MG63 (cell line): ENCODE measurements at regions not wholly inside any gene's neighbourhood (a gene's known extent, or its start where the extent isn't known, plus 50 kb on each side); places are given as distances from the start of the nearest gene placed in this dataset.

Source experiments
- DNase-seq: peaks from one replicate; pipeline ENCODE4 v3.0.0-alpha.2; 2020
- H3K27me3 ChIP-seq: fragments of 250-450 bp; sonication (Bioruptor Pico); 2 replicates; pipeline ENCODE4 v1.5.1; 2020; ENCODE audit warnings: mild to moderate bottlenecking, moderate library complexity
- H3K36me3 ChIP-seq: fragments of 250-450 bp; sonication (Bioruptor Pico); 2 replicates; pipeline ENCODE4 v1.5.1; 2020; ENCODE audit warnings: mild to moderate bottlenecking, moderate library complexity
- H3K4me3 ChIP-seq: fragments of 250-450 bp; sonication (Bioruptor Pico); 2 replicates; pipeline ENCODE4 v1.5.1; 2020; ENCODE audit warnings: mild to moderate bottlenecking, moderate library complexity
- H3K9me3 ChIP-seq: fragments of 250-450 bp; sonication (Bioruptor Pico); 2 replicates; pipeline ENCODE4 v1.5.1; 2020; ENCODE audit warnings: mild to moderate bottlenecking, moderate library complexity

DNA sequence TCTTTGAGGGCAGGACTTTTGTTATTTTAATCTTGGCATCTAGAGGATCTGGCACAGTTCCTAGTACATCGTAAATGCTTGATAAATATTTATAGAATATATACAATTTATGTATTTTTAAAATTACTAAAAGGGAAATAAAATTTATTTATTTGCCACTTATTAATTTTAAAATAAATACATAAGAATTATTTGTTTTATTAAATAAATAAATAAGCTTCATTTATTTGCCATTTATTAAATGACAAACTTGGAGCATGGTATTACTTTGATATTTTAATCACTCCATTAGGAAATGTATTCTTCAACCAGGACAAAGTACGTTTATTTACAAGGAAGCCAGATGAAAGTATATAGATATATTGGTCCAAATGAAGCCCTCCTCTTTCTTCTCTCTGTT lies 118.7 kb upstream of the LRIG3 start:
- no peak for DNase-seq
- Histone ChIP-seq H3K4me3 (no peak overlapping the region), H3K36me3 (no peaks in the 10 kb centered on the region), H3K9me3 (no peaks in the 10 kb centered on the region), H3K27me3 (no peaks in the 10 kb centered on the region)

DNA sequence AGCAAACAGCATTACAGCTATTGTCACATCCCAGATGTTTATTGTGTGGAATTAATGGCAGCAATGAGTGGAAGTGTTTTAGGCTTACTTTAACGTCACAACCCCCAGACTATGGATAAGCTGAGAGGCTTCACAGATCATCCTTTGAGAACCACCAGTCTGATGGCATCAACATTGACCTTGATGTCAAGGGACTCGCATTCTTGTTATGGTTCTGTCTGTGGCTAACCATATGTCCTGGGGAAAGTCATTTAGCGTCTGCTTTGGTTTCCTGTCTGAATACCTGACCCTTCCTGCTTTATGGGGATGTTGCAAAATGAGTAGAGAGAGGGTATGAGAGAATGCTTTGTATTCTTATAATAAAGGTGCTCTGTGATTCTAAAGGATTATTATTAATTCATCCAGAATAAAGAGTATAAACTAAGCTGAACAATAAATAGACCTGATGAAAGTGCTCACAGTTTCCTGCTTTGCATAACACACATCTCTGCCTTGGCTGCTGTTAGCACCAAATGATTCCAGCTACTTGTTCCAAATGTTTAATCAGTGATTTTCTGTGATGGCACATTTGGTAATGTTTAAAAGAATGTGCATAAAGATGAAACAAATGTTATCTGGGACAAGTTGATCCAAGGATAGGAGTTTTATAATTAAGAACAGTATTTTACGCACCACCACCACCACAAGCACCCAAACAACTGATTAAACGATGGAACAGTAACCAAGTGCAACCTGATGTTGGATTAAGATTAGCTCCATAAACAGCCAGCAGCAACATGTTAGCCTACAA lies 116.9 kb upstream of the LRIG3 start:
- Histone ChIP-seq H3K27me3 (no peaks in the 10 kb centered on the region), H3K36me3 (no peaks in the 10 kb centered on the region), H3K9me3 (no peaks in the 10 kb centered on the region), H3K4me3 (no peak overlapping the region)
- no peak for DNase-seq

DNA sequence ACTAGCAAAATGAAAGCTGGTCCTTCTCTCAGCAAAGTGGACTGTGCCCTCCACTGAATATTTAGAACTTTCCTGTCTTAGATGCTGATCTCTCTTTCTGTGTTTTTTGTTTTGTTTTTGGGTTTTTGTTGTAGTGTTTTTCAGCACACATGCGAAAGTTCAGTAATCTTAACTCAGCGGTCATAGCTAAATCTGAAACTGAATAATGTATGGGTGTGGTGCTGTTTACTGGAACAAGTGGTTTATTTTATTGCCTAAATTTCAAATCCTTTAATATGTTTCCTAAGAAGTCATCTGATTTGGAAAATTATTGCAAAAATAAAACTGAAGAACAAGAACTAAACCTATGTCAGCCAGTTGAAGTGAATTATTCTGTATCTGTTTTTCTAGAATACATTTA lies 116.0 kb upstream of the LRIG3 start:
- no peaks in the 10 kb centered on the region for H3K36me3 ChIP-seq
- no peak overlapping the region for H3K4me3 ChIP-seq
- no peaks in the 10 kb centered on the region for H3K9me3 ChIP-seq
- DNase-seq, result no peak
- no peaks in the 10 kb centered on the region for H3K27me3 ChIP-seq

DNA sequence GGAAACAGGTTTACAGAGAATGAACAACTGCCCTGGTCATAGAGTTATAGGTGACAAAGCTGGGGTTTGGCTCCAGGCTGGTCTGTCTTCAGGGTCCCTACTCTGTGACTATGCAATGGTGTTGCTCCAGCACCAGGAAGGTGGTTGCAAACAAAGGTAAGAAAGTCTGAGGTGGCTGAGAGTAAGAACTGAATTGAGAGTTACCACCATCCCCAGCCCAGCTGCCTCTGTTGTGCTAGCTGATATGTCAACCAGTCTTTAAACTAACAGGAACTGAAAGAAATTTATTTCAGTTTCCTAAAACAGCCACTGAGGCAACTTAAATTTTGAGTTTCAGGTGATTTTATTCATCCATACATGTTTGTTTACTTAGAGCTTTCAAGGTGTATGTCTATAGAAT lies 111.0 kb upstream of the LRIG3 start:
- H3K36me3 ChIP-seq, result no peaks in the 10 kb centered on the region
- H3K27me3 ChIP-seq, result no peaks in the 10 kb centered on the region
- no peaks in the 10 kb centered on the region for H3K9me3 ChIP-seq
- DNase-seq, result no peak
- H3K4me3 ChIP-seq, result no peak overlapping the region

DNA sequence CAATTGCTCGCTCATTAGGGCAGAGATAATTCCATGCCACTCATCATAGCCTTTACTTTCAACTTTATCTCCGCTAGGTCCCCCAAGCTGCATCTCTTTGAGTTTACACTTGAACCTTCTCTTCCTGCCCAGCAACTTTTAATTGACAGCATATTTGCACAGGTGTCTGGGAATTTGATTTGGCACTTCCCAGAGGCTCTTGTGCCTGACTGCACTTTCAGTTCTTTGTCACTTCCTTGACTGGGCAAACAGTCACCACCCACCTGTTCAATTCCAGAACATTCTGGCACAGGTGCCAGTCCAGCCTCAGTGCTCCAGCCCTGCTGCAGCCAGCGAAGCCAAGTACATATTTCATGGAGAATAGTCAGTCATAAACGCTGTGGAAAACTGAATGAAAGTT lies 110.1 kb upstream of the LRIG3 start:
- H3K36me3 ChIP-seq, result no peaks in the 10 kb centered on the region
- no peak overlapping the region for H3K4me3 ChIP-seq

DNA sequence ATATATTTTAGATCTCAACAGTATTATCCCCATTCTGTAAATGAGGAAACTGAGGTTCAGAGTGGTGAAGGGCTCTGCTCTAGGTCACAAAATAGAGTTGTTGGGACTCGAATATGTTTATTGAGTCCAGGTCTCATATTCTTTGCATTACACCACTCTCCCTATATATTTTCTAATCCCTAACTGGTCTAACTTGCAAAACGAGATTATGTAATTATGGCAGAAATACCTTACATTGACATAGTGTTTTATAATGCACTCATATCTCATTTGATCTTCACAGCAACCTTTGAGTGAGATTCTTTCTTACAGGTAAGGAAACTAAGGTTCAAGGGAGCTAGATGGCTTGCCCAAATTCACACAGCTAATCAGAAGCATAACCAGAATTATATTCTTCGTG lies 106.9 kb upstream of the LRIG3 start:
- no peaks in the 10 kb centered on the region for H3K27me3 ChIP-seq
- H3K36me3 ChIP-seq, result no peaks in the 10 kb centered on the region
- no peak overlapping the region for H3K4me3 ChIP-seq
- no peaks in the 10 kb centered on the region for H3K9me3 ChIP-seq
- DNase-seq, result no peak

More for the DNA sequence above, 110.1 kb upstream of the LRIG3 start:
- no peaks in the 10 kb centered on the region for H3K9me3 ChIP-seq
- H3K27me3 ChIP-seq, result no peaks in the 10 kb centered on the region
- DNase-seq, result no peak

DNA sequence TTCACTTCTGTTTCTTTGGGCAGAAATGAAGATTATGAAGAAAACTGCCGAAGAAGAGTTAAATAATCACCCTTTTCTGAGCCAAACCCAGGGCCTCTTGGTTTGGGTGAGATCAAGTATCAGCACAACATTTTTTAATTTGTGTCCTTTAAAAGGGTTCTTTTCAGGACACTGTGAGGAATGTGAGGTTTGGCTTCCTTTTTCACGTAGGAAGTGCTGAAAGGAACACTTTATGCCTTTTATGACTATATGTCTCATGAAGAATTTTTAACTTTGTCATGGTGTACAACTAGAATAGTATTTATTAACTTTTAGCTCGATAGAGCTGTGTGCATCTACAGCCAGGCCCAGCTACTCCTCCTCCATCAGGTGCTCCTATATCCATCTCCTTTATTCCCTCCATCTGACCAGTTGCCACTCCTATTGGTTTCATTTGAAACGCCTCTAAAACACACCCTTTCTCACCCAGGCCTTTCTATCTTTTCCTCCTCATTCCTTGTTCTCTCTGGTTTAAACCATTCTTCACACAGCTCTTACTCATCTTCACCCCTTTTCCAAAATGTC lies 103.6 kb upstream of the LRIG3 start:
- no peaks in the 10 kb centered on the region for H3K9me3 ChIP-seq
- DNase-seq, result no peak
- no peak overlapping the region for H3K4me3 ChIP-seq
- no peaks in the 10 kb centered on the region for H3K36me3 ChIP-seq
- H3K27me3 ChIP-seq, result no peaks in the 10 kb centered on the region

DNA sequence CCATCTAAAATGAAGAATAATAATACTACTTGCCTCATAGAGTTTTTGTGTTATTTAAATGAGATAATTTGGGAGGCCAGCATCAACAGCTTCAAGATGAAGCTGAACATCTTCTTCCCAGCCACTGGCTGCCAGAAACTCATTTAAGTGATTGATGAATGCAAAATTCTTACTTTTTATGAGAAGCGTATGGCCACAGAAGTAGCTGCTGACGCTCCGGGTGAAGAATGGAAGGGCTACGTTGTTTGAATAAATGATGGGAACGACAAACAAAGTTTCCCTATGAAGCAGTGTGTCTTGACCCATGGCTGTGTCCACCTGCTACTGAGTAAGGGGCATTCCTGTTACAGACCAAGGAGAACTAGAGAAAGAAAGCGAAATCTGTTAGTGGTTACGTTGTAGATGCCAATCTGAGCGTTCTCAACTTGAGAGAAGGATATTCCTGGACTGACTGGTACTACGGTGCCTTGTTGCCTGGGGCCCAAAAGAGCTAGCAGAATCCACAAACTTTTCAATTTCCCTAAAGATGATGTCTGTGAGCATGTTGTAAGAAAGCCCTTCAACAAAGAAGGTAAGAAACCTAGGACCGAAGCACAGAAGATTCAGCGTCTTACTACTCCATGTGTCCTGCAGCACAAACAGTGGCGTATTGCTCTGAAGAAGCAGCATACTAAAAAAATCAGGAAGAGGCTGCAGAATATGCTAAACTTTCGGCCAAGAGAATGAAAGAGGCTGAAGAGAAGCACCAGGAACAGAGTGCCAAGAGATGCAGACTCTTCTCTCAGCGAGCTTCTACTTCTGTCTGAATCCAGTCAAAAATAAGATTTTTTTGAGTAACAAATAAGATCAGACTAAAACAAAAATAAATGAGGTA lies 100.0 kb upstream of the LRIG3 start:
- Histone ChIP-seq H3K9me3 (no peaks in the 10 kb centered on the region), H3K36me3 (no peaks in the 10 kb centered on the region), H3K4me3 (no peak overlapping the region), H3K27me3 (no peaks in the 10 kb centered on the region)
- DNase-seq, result no peak

DNA sequence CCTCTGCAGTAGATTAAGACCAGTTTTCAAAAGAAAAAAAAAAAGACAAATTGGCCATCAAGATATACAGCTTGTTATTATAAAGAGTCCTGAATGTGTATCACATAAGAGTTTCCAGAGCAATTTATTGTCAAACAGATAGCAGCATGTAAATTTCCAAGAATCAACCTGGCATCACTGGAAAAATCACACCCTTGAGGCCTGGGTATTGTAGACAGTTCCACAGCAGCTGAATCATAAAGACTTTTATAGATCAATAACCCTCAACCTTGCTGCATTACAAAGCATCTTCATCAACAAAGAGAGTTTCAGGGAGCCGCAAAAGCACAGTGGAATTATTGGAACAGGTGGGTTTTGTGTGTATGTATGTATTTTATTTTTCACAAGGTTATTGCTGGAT lies 94.6 kb upstream of the LRIG3 start:
- H3K9me3 ChIP-seq, result no peaks in the 10 kb centered on the region
- no peak for DNase-seq
- no peak overlapping the region for H3K4me3 ChIP-seq
- no peaks in the 10 kb centered on the region for H3K36me3 ChIP-seq
- no peaks in the 10 kb centered on the region for H3K27me3 ChIP-seq

DNA sequence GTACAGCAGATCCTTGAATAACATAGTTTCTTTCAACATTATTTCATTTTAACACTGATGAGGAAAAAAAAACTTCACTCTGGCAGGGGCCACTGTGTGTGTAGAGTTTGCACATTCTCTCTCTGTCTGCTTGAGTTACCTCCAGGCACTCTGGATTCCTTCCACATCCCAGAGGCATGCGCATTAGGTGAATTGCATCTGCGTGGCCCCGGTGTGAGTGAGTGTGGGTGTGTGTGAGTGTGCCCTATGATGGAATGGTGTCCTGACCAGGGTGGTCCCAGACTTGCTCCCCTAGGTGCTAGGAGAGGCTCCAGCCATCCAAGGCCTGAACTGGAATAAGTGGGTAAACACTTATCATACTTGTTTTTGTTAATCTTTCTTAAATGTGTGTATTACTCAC lies 90.6 kb upstream of the LRIG3 start:
- H3K36me3 ChIP-seq, result no peaks in the 10 kb centered on the region
- no peak for DNase-seq
- H3K27me3 ChIP-seq, result no peaks in the 10 kb centered on the region
- H3K9me3 ChIP-seq, result no peaks in the 10 kb centered on the region
- H3K4me3 ChIP-seq, result no peak overlapping the region

DNA sequence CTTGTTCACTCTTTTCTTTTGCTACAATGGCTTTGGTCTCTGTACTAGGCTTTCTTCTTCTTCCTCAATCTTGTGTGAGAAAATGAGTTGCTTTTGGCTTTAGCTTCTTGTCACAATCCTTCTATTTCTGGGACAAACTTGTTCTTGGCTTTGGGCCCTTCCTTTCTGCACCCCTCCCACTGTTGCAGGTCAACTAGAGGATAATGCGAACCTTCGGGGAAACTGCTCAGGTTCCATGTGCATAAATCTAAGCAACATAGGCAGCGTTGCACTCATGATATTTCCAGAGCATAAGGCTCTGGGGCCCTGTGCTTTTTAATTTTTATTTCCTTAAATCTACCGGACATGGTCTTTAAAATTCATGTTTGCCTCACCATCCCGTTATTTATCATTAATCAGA lies 89.8 kb upstream of the LRIG3 start:
- H3K4me3 ChIP-seq, result no peak overlapping the region
- H3K9me3 ChIP-seq, result no peaks in the 10 kb centered on the region
- H3K27me3 ChIP-seq, result no peaks in the 10 kb centered on the region
- no peak for DNase-seq
- no peaks in the 10 kb centered on the region for H3K36me3 ChIP-seq

DNA sequence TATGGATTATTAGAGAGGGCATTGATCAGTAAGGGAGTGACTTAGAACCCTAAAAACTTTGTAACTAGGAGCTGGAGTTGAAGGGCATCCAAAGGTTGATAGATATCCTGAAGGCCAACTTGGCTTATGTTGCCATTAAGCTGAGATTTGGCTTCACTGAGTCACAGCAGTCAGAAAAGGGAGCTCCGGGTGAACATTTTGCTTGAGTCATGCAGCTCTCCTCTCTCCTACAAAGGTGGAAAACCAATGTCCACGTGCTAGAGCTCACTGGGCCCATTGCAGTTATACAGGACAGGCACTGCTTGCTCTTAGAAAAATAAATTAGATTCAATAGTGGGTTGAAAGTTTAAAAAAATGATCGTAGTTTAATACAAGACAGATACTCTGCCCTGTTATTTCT lies 87.3 kb upstream of the LRIG3 start:
- no peak for DNase-seq

DNA sequence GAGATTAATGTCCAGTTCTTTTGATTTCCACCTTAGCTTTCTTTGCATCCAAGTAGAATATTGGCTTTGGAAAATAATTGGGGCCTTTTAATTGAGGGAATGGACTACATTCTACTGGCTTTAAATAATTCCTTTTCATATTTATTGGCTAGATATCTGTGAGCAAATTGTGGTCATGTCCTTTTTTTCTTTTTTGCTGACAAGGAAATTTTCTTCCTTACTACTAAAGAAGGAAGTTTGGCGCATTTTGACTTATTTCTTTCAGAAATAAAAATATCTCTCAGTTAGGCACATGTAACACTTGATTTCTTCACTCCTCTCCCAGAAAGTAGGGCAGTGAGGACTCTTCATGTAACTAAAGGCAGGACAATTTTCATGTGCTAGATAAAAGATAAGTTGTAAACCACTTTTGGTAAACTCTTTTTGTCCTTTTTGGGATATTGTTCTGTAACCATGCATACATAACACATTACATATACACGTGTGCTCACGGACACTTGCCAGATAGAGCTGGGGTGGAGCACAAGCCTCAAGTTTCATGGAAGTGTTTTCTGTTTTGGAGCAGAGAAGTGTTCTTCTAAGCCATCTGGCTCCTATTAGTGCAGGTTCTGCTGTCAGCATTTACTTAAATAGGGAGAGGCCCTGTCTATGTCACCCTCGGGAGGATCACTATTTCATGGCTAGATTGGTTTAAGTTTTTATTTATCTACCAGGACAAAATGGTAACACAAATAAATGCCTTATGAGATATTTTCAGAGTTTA lies 85.1 kb upstream of the LRIG3 start:
- DNase-seq, result no peak
- H3K4me3 ChIP-seq, result no peak overlapping the region
- H3K27me3 ChIP-seq, result no peaks in the 10 kb centered on the region
- H3K9me3 ChIP-seq, result no peaks in the 10 kb centered on the region
- H3K36me3 ChIP-seq, result no peaks in the 10 kb centered on the region

More for the DNA sequence above, 87.3 kb upstream of the LRIG3 start:
- Histone ChIP-seq H3K36me3 (no peaks in the 10 kb centered on the region), H3K27me3 (no peaks in the 10 kb centered on the region), H3K4me3 (no peak overlapping the region), H3K9me3 (no peaks in the 10 kb centered on the region)

DNA sequence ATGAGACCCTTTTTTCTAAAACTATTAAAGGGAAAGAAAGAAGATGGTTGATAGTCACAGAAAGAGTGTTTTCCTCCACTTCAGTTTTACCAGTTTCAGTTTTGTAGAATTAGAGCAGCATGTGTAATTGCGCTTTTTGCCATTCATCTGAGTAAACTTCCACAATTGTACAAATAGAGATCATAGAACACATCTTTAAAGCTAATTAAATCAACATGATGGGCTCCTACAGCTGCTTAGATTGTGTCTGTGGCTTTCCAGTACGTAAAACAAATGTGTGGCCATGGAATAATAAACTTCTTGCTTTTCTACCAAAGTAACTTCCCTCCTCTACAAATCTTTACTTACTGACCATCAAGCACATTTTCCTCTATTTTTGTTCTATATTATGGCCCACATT lies 84.2 kb upstream of the LRIG3 start:
- no peak for DNase-seq
- Histone ChIP-seq H3K4me3 (no peak overlapping the region), H3K9me3 (no peaks in the 10 kb centered on the region), H3K27me3 (no peaks in the 10 kb centered on the region), H3K36me3 (no peaks in the 10 kb centered on the region)

DNA sequence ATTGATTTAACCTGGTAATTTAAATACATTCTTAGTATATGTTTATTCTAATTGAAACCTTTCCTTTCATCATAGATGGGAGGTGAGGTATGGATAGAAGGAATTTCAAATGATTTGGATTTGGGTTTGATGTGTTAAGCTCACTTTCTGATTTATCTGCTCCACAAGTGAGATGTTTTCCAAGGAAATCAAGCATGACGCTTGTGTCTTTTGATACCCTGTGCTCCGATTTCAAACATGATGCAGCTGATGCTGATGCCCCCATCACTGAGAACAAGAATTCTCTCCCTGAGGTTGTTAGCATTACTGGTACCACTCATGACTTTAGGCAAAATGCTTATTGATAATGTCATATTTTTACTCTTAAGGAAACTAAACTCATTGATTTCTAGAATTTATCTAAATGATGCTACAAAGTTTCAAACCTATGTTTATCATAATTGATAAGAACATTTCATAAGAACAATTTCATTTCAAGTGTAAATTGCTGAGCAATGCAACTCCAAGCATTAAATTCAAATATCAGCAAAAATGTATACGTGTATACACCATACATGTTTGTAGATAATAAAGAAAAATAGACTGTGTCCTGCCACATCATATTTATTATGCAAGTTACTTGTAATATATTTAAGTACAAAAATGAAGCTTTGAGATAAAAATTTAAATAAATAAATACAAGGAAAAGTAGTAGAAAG lies 75.5 kb upstream of the LRIG3 start:
- no peak for DNase-seq
- no peaks in the 10 kb centered on the region for H3K36me3 ChIP-seq
- no peaks in the 10 kb centered on the region for H3K27me3 ChIP-seq
- H3K4me3 ChIP-seq, result no peak overlapping the region
- H3K9me3 ChIP-seq, result no peaks in the 10 kb centered on the region

DNA sequence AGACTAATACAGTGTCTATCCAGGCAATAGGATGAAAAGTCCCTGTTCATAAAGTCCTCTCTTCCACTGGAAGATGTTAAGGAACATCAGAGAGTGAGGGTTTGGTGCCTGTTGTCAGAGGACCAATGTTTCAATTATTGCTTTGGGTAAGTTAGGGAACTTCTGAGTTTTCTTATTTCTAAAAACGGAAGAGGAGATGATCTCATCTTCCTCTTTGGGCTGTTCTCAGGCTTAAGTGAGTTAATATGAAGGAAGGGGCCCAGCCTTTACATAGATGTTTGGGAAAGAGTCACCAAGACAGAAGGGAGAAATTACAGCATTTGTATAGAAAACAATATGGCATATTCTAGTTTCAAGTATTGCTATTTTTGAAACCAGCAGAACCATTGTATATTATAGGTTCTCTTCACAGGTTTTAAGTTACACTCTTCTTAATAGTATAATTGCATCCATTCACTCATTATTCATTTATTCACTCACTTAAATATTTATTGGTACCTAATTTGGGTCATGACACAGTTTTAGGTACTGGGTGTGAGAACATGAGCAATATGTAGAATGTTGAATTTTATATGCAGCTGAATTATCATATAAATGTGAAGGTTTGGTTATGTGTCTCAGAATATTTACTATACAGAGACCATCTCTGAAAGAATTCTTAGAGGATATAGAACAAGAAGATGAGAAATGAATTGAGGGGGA lies 68.5 kb upstream of the LRIG3 start:
- 0 out of 2 replicates have a peak, but pooled peaks cover 2% of the 10 kb centered on the region for H3K9me3 ChIP-seq
- DNase-seq, result no peak
- H3K4me3 ChIP-seq, result no peak overlapping the region
- H3K27me3 ChIP-seq, result no peaks in the 10 kb centered on the region
- H3K36me3 ChIP-seq, result no peaks in the 10 kb centered on the region
